Peyer's patch (tissue), 4 donors: ENCODE measurements at regions not wholly inside any gene's neighbourhood (a gene's known extent, or its start where the extent isn't known, plus 50 kb on each side); places are given as distances from the start of the nearest gene placed in this dataset.

ENCODE experiments used
- DNase-seq, 3 donors: peaks; one replicate each; pipeline ENCODE4 v3.0.0-alpha.2; 2017 to 2019
- H3K27ac ChIP-seq, 4 donors: fragments of 200-600 bp; sonication (generic); one replicate each; pipeline ENCODE4 v1.5.1; 2016 to 2019
- H3K27me3 ChIP-seq, 2 donors: fragments of 200-600 bp; sonication (generic); one replicate each; pipeline ENCODE4 v1.5.1; 2019
- H3K36me3 ChIP-seq, 3 donors: fragments of 200-600 bp; sonication (generic); one replicate each; pipeline ENCODE4 v1.5.1; 2016 to 2019
- H3K4me1 ChIP-seq, 4 donors: fragments of 200-600 bp; sonication (generic); one replicate each; pipeline ENCODE4 v1.5.1; 2016 to 2019
- H3K4me3 ChIP-seq, 4 donors: fragments of 200-600 bp; sonication (generic); 1 replicate in 3 of 4; 2 replicates in 1 of 4; pipeline ENCODE4 v1.5.1; 2016 to 2019; ENCODE audit warnings: mild to moderate bottlenecking in 1 of 4
- H3K9me3 ChIP-seq, 4 donors: fragments of 200-600 bp; sonication (generic); one replicate each; pipeline ENCODE4 v1.5.1; 2016 to 2019; ENCODE audit warnings: mild to moderate bottlenecking in 1 of 4
- CTCF ChIP-seq, 6 experiments: fragments of 450-650 bp in 4 of 6; fragments of 200-600 bp in 2 of 6; sonication (generic) in 1 of 6; IDR thresholded peaks; one replicate each; pipeline ENCODE4 v1.5.1; 2017 to 2019; ENCODE audit warnings: antibody characterized with exemption in 6 of 6, mild to moderate bottlenecking in 3 of 6, moderate library complexity in 1 of 6
- POLR2A ChIP-seq, 2 donors: fragments of 450-650 bp; IDR thresholded peaks; one replicate each; pipeline ENCODE4 v1.5.1; 2017; ENCODE audit warnings: antibody characterized with exemption in 2 of 2, mild to moderate bottlenecking in 2 of 2, moderate library complexity in 2 of 2

GRCh38 chr3:64805248-64805647 is 117.4 kb upstream of the ADAMTS9 start:
- Histone ChIP-seq H3K4me1 (no peaks in the 10 kb centered on the region), H3K4me3 (no peak overlapping the region), H3K9me3 (no peaks in the 10 kb centered on the region), H3K27ac (no peak overlapping the region), H3K36me3 (no peaks in the 10 kb centered on the region), H3K27me3 (no peaks in the 10 kb centered on the region)
- TF ChIP-seq POLR2A (IDR thresholded peaks at IDR 0.05): no peak
- TF ChIP-seq CTCF (IDR thresholded peaks at IDR 0.05): no peak
- DNase-seq: no peak

- no peak for DNase-seq
- TF ChIP-seq CTCF (IDR thresholded peaks at IDR 0.05) (no peak), POLR2A (IDR thresholded peaks at IDR 0.05) (no peak)
Measured at GRCh38 chr3:64803469-64803868, 115.7 kb upstream of the ADAMTS9 start.

GRCh38 chr3:64802460-64802859 is 114.7 kb upstream of the ADAMTS9 start:
- TF ChIP-seq POLR2A (IDR thresholded peaks at IDR 0.05) (no peak), CTCF (IDR thresholded peaks at IDR 0.05) (no peak)
- Histone ChIP-seq H3K27ac (no peak overlapping the region), H3K4me1 (no peaks in the 10 kb centered on the region), H3K27me3 (no peaks in the 10 kb centered on the region), H3K36me3 (no peaks in the 10 kb centered on the region), H3K9me3 (no peaks in the 10 kb centered on the region), H3K4me3 (no peak overlapping the region)
- DNase-seq: no peak

More at GRCh38 chr3:64803469-64803868, 115.7 kb upstream of the ADAMTS9 start:
- Histone ChIP-seq H3K27me3 (no peaks in the 10 kb centered on the region), H3K4me3 (no peak overlapping the region), H3K36me3 (no peaks in the 10 kb centered on the region), H3K9me3 (no peaks in the 10 kb centered on the region), H3K27ac (no peak overlapping the region), H3K4me1 (no peaks in the 10 kb centered on the region)

GRCh38 chr3:64801856-64802255 is 114.1 kb upstream of the ADAMTS9 start:
- Histone ChIP-seq H3K4me1 (no peaks in the 10 kb centered on the region), H3K4me3 (no peak overlapping the region), H3K27me3 (no peaks in the 10 kb centered on the region), H3K27ac (no peak overlapping the region), H3K9me3 (no peaks in the 10 kb centered on the region), H3K36me3 (no peaks in the 10 kb centered on the region)
- DNase-seq: no peak
- TF ChIP-seq CTCF (IDR thresholded peaks at IDR 0.05): no peak
- no peak for TF ChIP-seq POLR2A (IDR thresholded peaks at IDR 0.05)

- no peaks in the 10 kb centered on the region for H3K9me3 ChIP-seq
- DNase-seq: no peak
- TF ChIP-seq POLR2A (IDR thresholded peaks at IDR 0.05): no peak
- no peak for TF ChIP-seq CTCF (IDR thresholded peaks at IDR 0.05)
- no peaks in the 10 kb centered on the region for H3K36me3 ChIP-seq
- no peak overlapping the region for H3K27ac ChIP-seq
- no peak overlapping the region for H3K4me3 ChIP-seq
- H3K27me3 ChIP-seq: no peaks in the 10 kb centered on the region
- H3K4me1 ChIP-seq: no peaks in the 10 kb centered on the region
Measured at GRCh38 chr3:64799606-64800005, 111.8 kb upstream of the ADAMTS9 start.

GRCh38 chr3:64798316-64798715 is 110.5 kb upstream of the ADAMTS9 start:
- Histone ChIP-seq H3K4me1 (no peaks in the 10 kb centered on the region), H3K9me3 (no peaks in the 10 kb centered on the region), H3K36me3 (no peaks in the 10 kb centered on the region), H3K27me3 (no peaks in the 10 kb centered on the region), H3K4me3 (no peak overlapping the region), H3K27ac (no peak overlapping the region)
- DNase-seq: no peak
- TF ChIP-seq POLR2A (IDR thresholded peaks at IDR 0.05): no peak
- TF ChIP-seq CTCF (IDR thresholded peaks at IDR 0.05): no peak
